ENCODE measurements at regions not wholly inside any gene's neighbourhood (a gene's known extent, or its start where the extent isn't known, plus 50 kb on each side); places are given as distances from the start of the nearest gene placed in this dataset.

DNA sequence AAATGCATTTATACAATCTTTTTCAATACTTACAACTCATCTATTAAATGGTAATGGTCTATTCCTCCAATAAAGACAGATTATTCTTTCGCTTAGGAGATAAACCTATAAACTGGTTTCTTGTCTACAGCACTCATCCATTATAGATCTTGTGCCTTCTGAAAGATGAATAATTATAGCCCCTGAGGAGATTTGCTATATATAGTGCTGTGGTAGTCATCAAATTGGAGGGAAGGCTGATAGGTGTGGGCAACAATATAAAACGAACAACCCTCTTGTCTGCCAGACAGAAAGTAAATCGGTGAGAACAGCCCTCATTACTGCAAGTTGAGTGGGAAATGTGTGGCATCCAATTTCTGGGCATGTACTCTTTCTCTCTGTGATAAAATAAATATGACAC is 292.5 kb upstream of the CNR1 start:
- TF ChIP-seq, protein P1, sequence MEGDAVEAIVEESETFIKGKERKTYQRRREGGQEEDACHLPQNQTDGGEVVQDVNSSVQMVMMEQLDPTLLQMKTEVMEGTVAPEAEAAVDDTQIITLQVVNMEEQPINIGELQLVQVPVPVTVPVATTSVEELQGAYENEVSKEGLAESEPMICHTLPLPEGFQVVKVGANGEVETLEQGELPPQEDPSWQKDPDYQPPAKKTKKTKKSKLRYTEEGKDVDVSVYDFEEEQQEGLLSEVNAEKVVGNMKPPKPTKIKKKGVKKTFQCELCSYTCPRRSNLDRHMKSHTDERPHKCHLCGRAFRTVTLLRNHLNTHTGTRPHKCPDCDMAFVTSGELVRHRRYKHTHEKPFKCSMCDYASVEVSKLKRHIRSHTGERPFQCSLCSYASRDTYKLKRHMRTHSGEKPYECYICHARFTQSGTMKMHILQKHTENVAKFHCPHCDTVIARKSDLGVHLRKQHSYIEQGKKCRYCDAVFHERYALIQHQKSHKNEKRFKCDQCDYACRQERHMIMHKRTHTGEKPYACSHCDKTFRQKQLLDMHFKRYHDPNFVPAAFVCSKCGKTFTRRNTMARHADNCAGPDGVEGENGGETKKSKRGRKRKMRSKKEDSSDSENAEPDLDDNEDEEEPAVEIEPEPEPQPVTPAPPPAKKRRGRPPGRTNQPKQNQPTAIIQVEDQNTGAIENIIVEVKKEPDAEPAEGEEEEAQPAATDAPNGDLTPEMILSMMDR (IDR thresholded peaks at IDR 0.05; ENCODE audit: insufficient read depth, low read depth, low read length, missing control alignments): no peak
- no peak overlapping the region for H3K4me3 ChIP-seq (ENCODE audit: low read length)
- no peak for DNase-seq (ENCODE audit: low read depth)

DNA sequence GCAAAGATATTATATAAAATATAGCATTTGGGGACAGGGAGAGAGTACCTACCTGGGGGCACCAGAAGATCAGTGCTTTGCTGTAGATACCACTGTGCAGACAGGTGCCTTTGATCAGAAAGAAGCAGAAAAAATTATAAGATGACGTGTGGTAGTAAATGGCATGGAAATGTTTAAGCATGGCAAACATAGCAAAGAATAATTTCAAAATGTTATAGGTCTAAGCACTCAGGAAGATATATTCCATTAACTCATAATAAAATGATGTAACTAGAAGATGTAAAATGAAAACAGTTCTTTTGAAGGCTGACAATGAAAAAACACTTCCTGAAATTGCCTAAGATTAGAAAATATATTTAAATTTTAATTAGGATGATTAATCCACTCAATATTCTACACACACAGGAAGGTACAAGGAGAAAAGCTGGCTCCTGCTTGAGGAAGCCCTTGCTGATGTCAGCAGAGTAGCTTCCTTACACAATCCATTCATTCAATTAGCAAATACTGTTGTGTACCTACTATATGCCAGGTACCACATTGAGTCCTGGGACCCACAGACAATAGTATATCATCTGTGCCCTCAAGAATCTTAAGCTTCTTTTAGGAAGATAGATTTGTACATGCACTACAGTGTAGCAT is 290.2 kb upstream of the CNR1 start:
- TF ChIP-seq, protein P1 (IDR thresholded peaks at IDR 0.05; ENCODE audit: insufficient read depth, low read depth, low read length, missing control alignments): no peak
- no peak overlapping the region for H3K4me3 ChIP-seq (ENCODE audit: low read length)
- DNase-seq (ENCODE audit: low read depth): no peak

DNA sequence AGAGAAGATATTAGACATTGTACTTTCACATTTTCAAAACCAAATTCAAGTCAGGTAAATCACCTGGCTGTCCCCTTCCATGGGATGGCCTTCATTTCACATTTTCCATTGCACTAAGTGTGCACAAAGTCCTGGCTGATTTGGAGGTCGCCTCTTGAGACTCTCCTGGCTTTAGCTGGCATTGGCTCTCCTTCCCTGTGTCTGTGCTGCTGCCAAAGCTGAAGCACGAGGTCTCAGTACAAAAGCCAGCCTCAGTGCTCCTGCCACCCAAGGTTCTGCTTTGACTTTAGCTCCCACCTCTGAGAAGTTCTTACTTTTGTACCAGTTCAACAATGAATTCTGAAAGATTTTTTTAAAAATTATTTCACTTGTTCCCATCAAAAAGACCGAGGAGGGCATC is 289.2 kb upstream of the CNR1 start:
- no peak for DNase-seq (ENCODE audit: low read depth)
- no peak overlapping the region for H3K4me3 ChIP-seq (ENCODE audit: low read length)
- TF ChIP-seq, protein P1 (IDR thresholded peaks at IDR 0.05; ENCODE audit: insufficient read depth, low read depth, low read length, missing control alignments): no peak

DNA sequence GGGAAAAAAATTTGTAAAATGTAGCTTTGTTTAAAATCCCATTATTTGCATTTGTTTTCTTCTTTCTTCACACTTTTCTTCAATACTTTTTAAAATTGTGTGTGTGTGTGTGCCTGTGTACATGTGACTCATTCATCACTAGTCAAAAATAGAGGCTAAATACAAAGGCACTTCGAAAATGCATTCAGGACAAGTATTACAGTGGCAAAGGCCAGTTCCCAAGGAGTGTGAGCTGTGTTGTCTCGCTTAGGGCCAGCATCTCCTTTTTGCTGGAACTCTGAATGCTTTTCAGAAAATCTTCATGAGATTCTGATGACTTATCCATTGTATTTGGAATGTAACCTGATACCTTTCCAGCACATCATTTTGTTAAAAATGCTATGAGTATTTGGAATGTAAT is 288.5 kb upstream of the CNR1 start:
- DNase-seq (ENCODE audit: low read depth): no peak
- no peak overlapping the region for H3K4me3 ChIP-seq (ENCODE audit: low read length)
- TF ChIP-seq, protein P1 (IDR thresholded peaks at IDR 0.05; ENCODE audit: insufficient read depth, low read depth, low read length, missing control alignments): no peak

DNA sequence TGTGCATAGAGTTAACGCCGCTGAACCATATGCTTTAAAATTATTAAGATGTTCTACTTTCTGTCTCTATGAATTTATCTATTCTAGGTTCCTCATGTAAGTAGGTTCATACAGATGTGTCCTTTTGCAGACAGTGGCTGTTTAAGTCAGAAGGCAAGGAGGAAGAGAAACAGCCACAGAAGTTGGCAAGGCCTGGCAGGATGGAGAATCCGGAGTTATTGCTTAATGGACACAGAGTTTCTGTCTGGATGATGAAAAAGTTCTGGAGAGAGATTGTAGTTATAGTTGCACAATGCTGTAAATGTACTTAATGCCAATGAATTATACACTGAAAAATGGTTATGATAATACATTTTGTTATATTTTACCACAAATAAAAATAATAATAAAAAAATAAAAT is 283.6 kb upstream of the CNR1 start:
- TF ChIP-seq, protein P1 (IDR thresholded peaks at IDR 0.05; ENCODE audit: insufficient read depth, low read depth, low read length, missing control alignments): no peak
- no peak for DNase-seq (ENCODE audit: low read depth)
- H3K4me3 ChIP-seq (ENCODE audit: low read length): no peak overlapping the region

DNA sequence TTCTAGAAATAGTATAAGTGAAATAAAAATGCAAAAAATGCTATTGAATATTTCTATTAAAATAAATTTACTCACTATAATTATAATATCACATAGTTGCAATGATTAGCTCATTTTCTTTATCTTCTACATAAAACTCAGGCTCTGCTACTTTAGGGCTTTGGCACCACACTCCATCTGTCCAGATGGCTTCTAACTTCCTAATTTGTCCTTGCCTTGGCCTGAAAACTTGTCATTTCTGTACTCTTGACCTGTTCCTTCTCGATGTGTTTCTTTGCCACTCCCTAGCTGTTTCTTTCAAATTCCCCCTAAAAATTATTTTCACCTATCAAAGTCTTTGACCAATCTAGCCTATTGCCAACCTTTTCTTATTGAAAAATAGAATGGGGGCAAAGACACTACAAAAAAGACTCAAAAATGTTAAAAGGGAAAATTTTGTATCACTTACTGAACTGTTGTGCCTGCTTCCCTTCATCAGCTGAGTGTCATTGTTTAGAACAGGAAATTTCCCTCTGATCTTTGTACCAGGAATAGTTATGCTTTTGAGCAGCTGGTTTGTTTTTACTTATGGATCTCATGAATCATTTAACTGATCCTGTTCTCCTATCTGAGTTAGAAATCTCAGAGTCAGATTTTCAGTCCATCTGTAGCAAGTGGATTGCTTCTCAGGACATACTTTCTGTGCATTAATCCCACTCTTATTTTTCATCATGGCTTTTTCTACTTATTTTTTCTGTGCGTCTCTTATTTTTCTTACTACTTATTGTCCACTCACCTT is 279.2 kb upstream of the CNR1 start:
- DNase-seq (ENCODE audit: low read depth): no peak
- TF ChIP-seq, protein P1 (IDR thresholded peaks at IDR 0.05; ENCODE audit: insufficient read depth, low read depth, low read length, missing control alignments): no peak
- H3K4me3 ChIP-seq (ENCODE audit: low read length): no peak overlapping the region
